HG03460 (cell line): ENCODE measurements at regions not wholly inside any gene's neighbourhood (a gene's known extent, or its start where the extent isn't known, plus 50 kb on each side); places are given as distances from the start of the nearest gene placed in this dataset.
"Not testable (repeated sequence)": the region's sequence is repeated elsewhere in the genome, so short reads cannot be mapped to it uniquely, and the experiment has no call there.

ENCODE experiments used
- ATAC-seq: cut with Tn5 transposase; IDR thresholded peaks from one replicate; pipeline ENCODE4 v1.9.1; 2021; ENCODE audit not compliant: unreplicated experiment

DNA sequence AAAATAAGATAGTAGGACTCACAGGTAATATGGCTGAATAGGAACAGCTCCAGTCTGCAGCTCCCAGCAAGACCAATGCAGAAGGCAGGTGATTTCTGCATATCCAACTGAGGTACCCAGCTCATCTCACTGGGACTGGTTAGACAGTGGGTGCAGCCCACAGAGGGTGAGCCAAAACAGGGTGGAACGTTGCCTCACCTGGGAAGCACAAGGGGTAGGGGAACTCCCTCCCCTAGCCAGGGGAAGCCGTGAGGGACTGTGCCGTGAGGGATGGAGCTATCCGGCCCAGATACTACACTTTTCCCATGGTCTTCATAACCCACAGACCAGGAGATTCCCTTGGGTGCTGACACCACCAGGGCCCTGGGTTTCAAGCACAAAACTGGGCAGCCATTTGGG is 114.8 kb upstream of the GNAI1 start:
- not testable (repeated sequence) for ATAC-seq

DNA sequence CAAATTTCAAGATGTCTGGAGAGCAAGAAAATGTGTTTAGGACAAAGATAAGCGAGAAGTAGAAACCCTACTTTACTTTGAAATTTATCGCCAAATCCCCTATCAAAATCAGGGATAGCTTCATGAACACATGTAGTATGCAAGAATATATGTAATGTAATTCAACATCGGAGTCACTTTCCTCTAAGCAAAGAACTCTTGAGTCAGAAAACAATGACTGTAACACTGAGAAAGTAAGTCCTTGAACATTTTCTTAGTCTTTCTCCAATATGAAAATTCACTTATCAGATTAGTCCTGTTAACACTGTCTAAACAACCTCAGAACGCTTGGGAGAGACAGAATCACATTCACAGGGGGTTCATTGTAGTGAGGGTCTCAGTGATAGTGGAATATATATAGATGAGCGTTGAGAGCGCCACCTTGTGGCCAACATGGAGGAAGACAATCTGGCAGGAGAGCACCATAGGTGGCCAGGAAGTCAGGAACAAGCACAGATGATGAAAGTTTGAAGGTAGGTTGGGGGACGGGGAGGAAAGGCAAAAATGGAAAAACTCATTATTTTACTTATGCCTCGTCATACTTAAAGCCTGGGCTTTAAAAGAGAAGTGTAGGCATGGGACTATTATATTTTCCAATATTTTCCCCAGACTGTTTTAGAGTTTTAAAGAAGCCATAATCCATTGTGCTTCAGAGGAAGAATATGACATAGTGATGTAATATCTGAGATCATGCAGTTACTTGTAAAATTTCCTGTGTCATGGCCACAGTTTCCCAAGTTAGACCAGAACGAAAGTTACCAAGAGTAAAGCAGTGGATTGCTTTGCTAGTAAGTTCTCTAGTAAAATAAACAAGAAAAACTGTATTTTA is 115.5 kb upstream of the GNAI1 start:
- ATAC-seq, result peak; percentile 96

DNA sequence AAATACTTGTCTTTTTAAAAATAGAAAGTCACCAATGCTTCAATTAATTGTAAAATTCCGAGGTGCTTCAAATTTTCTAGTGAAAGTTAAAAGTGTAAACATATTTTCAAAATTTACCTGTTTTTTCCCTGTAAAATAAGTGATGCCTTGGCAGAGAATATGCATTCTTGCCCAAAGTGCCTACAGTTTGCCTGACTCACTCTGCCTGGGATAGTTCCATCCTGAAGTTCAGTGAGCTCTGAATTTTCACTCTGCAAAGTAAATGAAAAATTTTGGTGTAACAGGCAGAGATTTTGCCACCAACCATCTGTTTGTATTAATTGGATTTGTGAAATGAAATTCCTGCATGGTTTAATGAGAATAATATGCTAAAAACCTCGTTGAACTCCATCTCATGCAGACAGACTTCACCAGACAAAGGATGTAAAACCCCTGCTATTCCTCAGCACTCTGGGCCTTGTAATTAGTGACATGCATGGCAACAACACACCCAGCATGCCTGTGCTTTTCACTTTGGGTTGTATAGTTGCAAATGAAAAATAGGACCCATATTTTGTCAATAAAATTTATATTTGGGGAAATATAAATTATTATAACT is 117.4 kb upstream of the GNAI1 start:
- ATAC-seq, result no peak

DNA sequence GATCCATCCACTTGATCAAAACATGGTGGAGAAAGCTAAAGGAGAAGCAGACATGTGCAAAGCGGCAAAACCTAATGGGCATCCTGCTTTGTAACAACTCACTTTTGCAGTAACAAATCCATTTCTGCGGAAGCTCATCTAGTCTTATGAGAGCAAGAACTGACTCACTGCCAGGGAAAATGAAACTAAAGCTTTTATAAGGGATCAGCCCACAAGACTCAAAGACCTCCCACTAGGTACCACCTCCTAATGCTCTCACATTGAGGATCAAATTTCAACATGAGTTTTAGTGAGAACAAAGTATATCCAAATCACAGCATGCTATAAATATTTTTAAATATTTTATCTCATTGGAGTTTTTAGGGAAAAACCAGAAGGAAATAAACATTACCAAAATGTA is 120.1 kb upstream of the GNAI1 start:
- no peak for ATAC-seq

DNA sequence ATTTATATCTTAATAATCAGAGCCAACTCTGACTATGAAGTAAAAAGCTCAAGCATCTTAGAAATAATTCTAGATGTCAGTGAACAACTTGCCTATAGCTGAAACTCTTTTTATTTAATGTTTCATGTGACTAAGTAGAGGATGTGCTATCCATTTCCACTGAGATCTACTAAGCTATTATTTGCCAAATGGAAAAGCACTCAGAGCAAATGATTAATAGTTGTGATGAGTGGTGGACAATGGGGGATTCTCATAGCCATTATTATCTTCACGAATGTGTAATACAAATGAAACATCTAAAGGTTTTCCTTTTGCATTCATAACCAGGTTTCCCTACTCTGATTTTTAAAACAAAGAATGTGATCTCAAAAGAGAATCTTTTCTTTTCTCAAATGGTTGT is 126.6 kb upstream of the GNAI1 start:
- no peak for ATAC-seq

DNA sequence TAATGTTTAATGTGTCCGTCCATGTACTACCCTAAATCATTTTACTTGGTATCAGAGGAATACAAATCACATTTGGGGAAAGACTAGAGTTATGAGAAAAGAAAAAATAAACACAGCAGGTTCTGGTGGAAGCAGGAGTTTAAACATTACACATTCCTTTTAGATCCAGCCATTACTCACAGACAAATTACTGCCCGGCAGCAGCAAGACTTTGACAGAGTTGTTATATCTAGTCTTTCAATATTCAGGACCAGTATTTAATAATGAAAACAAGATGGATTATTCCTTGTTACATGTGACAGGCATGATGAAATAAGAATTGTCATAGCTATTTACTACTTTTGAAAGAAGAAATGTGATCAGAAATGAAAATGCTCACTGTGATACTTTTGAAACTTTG is 131.8 kb upstream of the GNAI1 start:
- ATAC-seq, result no peak

DNA sequence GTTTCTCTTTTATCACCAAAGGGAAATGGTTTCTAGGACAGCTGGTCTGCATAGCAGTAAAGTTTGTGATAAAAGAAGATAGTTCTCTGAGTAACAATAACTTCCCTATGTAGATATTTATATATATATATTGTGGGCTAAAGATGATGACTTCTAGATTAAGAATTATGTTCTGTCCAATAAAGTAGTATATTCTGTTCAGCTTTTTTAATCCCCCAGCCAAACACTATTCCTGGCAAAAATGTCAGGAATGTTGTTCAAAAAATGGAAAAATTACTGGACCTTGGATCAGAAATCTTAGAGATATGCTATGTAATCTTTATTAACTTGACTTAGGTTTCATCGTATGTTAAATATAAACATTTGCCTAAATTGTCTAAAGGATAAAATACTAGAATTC is 136.3 kb upstream of the GNAI1 start:
- ATAC-seq, result no peak

DNA sequence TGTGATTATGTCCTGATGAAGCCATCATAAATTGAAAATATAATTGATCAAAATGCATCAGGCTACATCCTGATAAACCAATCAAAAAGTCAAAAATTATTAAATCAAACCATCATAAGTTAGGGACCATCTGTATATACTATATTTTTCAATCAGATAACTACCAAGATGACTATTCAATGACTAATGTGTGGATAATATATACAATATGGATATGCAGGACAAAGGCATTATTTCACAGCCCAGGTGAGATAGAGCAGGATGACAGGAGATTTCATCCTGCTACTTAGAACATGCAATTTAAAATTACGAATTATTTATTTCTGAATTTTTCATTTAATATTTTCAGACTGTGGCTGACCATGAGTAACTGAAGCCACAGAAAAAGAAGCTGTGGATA is 137.3 kb upstream of the GNAI1 start:
- ATAC-seq, result no peak

DNA sequence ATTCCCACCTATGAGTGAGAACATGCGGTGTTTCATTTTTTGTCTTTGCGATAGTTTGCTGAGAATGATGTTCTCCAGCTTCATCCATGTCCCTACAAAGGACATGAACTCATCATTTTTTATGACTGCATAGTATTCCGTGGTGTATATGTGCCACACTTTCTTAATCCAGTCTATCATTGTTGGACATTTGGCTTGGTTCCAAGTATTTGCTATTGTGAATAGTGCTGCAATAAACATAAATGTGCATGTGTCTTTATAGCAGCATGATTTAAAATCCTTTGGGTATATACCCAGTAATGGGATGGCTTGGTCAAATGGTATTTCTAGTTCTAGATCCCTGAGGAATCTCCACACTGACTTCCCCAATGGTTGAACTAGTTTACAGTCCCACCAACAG is 138.9 kb upstream of the GNAI1 start:
- ATAC-seq, result not testable (repeated sequence)

DNA sequence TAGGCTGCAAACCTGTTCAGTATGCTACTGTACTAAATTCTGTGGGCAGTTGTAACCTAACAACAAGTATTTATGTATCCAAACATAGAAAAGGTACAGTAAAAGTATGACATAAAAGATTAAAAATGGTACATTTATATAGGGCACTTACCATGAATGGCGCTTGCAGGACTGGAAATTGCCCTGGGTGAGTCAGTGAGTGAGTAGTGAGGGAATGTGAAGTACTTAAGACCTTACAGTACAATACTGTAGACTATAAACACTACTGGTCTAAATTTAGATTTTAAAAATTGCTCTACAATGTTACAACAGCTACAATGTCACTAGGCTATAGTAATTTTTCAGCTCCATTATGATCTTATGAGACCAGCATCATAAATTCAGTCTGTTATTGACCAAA is 146.0 kb upstream of the GNAI1 start:
- ATAC-seq, result no peak

DNA sequence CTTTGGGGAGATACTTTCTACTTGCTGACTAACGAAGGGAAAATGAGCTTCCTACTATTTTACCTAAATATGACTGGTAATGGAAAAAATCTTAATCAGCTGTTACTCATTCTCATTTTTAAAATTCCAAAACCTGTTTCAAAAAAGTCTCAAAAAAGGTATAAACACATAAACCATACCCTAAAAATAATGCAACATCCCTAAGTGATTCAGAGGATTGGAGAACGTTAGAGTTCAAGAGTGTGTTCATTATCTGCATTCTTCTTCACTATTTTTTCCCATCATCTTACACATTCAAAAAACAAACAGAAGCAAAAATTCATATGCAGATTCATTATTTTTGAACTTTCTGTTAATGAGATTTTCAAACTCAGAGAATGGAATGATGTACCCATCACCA is 150.4 kb upstream of the GNAI1 start:
- no peak for ATAC-seq

DNA sequence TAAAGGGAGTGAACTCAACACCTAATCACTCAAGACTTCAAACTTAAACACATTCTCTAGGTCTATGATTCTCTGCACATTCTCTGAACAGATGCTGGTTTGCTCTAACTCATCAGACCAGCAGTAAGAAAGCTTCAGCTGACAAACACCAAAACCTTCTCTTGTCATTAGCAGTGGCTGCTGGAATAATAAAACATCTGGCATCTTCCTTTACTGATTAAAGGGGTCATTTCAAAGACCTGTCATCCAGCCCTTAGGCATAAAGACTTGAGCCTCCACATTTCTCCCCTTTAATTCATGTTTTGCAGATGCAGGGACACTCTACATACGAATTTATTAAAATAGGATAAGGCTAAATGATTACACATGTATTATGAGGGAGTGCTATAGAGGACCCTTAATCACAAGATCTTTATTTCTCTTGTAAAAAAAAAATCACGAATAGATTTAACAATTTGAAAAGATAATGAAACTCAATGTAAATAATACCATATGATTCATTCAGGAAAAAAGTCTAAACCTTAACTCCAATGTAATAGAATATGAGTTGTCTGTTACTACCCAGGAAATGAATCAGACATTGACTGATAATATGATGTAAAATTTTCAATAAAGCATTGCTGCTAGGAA is 152.4 kb upstream of the GNAI1 start:
- no peak for ATAC-seq

DNA sequence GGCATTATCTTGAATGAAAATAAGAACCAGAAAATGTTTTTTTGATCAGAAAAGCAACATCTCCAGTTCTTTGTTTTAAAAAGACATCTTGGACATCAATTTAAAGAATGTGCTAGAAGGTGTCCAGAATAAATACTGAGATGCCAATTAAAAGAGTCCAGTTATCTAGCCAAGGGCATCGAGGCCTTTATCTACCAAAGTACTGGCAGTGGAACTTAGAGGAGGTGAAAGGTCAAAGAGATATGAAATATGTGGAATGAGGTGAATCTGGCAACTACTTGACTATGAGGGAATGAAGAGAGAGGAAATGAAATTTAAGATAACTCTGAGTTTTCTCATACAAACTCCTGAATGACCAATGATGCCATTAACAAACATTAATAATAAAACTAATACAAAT is 154.3 kb upstream of the GNAI1 start:
- ATAC-seq, result no peak

DNA sequence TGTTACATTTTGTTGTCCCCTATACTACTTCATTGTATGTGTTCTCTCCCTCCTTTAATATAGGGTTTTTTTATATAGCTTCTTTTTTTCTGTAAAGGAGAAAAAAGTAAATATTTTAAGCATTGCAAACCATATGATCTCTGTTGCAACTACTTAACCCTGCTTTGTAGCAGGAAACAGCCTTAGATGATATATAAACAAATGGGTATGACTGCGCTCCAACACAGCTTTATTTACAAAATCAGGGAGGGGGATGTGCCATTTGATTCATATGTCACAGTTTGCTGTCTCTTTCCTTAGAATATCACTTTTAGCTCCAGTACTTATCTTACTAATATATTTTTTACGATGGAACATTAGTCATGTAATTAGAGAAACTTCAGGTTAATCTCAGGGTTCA is 155.2 kb upstream of the GNAI1 start:
- ATAC-seq, result no peak

DNA sequence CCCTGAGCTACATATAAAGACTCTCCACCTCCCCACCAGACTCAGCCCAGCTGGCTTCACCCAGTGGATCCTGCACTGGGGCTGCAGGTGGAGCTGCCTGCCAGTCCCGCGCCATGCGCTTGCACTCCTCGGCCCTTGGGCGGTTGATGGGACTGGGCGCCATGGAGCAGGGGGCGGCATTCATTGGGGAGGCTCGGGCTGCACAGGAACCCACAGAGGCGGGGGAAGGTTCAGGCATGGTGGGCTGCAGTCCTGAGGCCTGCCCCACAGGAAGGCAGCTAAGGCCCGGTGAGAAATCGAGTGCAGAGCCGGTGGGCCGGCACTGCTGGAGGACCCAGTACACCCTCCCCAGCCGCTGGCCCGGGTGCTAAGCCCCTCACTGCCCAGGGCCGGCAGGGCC is 157.2 kb upstream of the GNAI1 start:
- no peak for ATAC-seq

DNA sequence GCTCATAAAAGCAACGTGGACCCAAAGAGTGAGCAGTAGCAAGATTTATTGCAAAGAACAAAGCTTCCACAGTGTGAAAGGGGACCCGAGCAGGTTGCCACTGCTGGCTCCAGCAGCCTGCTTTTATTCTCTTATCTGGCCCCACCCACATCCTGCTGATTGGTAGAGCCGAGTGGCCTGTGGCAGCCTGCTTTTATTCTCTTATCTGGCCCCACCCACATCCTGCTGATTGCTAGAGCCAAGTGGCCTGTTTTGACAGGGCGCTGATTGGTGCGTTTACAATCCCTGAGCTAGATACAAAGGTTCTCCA is 158.0 kb upstream of the GNAI1 start:
- ATAC-seq, result not testable (repeated sequence)

DNA sequence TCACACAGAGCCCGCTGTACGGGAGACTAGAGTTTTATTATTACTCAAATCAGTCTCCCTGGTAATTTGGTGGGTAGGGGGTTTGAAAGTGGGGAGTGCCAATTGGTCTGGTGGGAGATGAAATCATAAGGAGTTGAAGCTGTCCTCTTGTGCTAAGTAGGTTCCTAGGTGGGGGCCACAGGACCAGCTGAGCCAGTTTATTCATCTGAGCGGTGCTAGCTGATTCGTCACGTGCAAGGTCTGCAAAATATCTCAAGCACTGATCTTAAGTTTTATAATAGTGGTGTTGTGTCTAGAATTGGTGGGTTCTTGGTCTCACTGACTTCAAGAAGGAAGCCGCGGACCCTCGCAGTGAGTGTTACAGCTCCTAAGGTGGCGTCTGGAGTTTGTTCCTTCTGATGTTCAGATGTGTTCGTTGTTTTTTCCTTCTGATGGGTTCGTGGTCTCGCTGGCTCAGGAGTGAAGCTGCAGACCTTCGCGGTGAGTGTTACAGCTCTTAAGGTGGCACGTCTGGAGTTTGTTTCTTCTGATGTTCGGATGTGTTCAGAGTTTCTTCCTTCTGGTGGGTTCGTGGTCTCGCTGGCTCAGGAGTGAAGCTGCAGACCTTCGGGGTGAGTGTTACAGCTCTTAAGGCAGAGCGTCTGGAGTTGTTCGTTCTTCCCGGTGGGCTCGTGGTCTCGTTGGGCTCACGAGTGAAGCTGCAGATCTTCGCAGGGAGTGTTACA is 158.5 kb upstream of the GNAI1 start:
- not testable (repeated sequence) for ATAC-seq

DNA sequence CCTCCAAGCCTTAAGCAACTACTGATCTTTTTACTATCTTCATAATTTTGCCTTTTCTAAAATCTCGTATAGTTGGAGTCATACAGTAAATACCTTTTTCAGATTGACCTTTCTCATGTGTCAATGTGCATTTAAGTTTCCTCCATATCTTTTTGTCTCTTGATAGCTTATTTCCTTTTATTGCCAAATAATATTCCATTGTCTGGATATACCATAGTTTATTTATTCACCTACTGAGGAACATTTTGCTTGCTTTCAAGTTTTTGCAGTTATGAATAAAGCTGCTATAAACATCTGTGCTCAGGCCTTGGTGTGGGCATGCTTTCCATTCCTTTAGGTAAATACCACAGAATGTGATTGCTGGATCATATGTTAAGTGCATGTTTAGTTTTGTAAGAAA is 161.2 kb upstream of the GNAI1 start:
- no peak for ATAC-seq

DNA sequence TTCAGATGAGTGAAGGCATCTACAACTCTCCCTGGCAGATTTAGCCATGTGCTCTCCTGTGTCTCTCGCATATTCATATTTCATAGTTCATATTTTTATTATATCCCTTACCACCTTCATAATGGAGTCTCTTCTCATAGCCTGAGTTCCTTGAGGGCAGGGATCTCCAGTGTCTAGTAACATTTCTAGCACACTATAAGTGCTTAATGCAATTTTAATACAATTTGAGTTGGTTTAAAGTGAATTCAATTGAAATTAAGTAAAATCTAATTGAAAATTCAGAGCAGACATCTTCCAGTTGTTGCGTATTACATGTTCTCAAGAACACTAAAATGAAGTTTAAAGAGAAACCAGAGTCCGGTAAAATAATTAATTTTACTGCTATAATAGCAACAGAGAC is 163.6 kb upstream of the GNAI1 start:
- no peak for ATAC-seq

DNA sequence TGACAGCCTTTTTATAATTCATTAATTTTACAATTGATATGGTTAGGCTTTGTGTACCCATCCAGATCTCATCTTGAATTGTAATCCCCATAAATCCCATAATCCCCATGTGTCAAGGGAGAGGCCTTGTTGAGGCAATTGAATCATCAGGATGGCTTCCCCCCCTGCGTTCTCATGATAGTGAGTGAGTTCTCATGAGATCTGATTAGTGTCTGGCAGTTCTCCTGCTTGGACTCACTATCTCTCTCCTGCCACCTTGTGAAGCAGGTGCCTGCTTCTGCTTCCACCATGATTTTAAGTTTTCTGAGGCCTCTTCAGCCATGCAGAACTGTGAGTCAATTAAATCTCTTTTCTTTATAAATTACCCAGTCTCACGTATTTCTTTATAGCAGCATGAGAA is 165.7 kb upstream of the GNAI1 start:
- ATAC-seq, result no peak

DNA sequence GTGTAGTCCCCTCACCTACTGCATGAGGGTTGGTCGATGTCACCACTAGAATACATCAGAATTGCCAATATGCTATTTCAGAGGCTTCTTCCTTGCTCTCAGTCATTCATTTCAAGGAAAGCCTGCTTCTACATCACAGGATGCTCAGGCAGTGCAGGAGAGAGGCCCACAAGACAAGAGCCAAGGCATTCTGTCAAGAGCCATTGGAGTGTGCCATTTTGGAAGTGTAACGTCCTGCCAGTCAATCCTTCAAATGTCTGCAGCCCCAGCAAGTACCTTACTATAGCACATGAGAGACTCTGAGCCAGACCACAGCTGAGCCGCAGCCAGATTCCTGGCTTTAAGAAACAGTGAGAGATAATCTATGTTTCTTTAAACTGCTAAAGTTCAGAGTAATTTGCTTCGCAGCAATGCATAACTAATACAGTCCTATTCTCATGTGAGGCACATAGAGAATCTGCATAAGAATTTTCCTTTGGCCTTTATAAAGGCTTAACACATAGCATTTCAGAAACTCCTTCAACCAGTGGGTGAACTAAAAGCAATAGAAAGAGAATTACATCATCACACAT is 166.5 kb upstream of the GNAI1 start:
- ATAC-seq, result no peak

DNA sequence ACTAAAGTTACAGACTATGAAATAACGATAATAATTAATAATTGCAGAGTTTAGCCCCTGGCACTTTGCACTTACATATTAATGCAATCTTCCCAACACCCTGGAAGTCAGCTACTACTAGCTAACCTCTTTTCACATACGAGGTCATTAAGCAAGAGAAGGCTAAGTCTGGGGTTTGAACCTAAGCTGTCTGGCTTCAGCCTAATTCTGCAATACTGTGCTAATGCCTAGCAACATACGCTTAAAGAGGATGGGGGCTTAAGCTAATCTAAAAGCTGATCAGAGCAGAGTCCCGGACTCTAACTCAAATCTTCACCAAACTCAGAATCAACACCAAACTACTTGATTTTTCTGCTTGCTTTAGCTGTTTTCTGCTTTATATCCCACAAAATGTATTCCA is 168.7 kb upstream of the GNAI1 start:
- ATAC-seq, result no peak
